HepG2 (cell line): ENCODE measurements at regions not wholly inside any gene's neighbourhood (a gene's known extent, or its start where the extent isn't known, plus 50 kb on each side); places are given as distances from the start of the nearest gene placed in this dataset.

Experiments
- ATAC-seq: fragments of 200-7000 bp; cut with Tn5 transposase; 3 replicates; pipeline ENCODE4 v1.9.1; 2020; ENCODE audit warnings: mild to moderate bottlenecking, moderate library complexity
- BruUV-seq: library from RNA; stranded (reverse); fragments of 400-500 nt; replicated peaks from 2 replicates; lab custom pipeline; 2021; lab: Mats Ljungman, UMichigan
- CTCF ChIA-PET: fragments of 300-600 bp; formaldehyde crosslinking; extraction: SDS; loops from one replicate; lab custom pipeline; 2021; ENCODE audit warnings: low total read pairs, inconsistent platforms, low intra/inter-chr PET ratio; lab: Yijun Ruan, JAX
- POLR2A ChIA-PET: fragments of 350-600 bp; sonication (Branson Sonifier 250); formaldehyde crosslinking; loops from one replicate; lab custom pipeline; 2020; ENCODE audit warnings: antibody characterized with exemption, inconsistent platforms; lab: Yijun Ruan, JAX
- DNase-seq: peaks from one replicate; pipeline ENCODE4 v3.0.0-alpha.2; 2015; ENCODE audit warnings: low spot score
- FAIRE-seq: peaks from 3 replicates; lab custom pipeline; 2011; peaks lifted over from hg19 to GRCh38; lab: Jason Lieb, UNC
- H2AFZ ChIP-seq: one replicate; pipeline ENCODE4 v1.6.1; 2011; ENCODE audit warnings: low read length, inconsistent platforms
- H3K27ac ChIP-seq: fragments of 300-600 bp; 3 replicates; pipeline ENCODE4 v1.8.0; 2011; ENCODE audit warnings: mixed run types, mild to moderate bottlenecking, mixed read lengths, low read length, inconsistent platforms; ENCODE audit not compliant: insufficient read depth; ENCODE audit errors: extremely low read length
- H3K27me3 ChIP-seq, 2 experiments: fragments of 200-600 bp in 1 of 2; 2 replicates in 1 of 2; 3 replicates in 1 of 2; pipeline versions ENCODE4 v1.6.0 to v1.8.0; 2011; ENCODE audit warnings: low read length in 2 of 2, mild to moderate bottlenecking in 2 of 2, moderate library complexity in 2 of 2, inconsistent platforms in 1 of 2; ENCODE audit not compliant: insufficient read depth in 2 of 2, control insufficient read depth in 1 of 2
- H3K36me3 ChIP-seq, 2 experiments: fragments of 200-600 bp in 1 of 2; replicated peaks in 1 of 2; 2 replicates in 1 of 2; 3 replicates in 1 of 2; pipeline versions ENCODE4 v1.5.1 to v1.8.0; 2011; ENCODE audit warnings: low read length in 2 of 2, inconsistent platforms in 1 of 2; ENCODE audit not compliant: insufficient read depth in 2 of 2, control insufficient read depth in 1 of 2
- H3K4me1 ChIP-seq: 2 replicates; pipeline ENCODE4 v1.5.1; 2012; ENCODE audit warnings: low read length, inconsistent platforms; ENCODE audit not compliant: insufficient read depth
- H3K4me2 ChIP-seq: 2 replicates; pipeline ENCODE4 v1.6.0; 2011; ENCODE audit warnings: low read depth, low read length, inconsistent platforms
- H3K4me3 ChIP-seq, 3 experiments: fragments of 200-600 bp in 1 of 3; sonication (generic), shearing (Covaris generic) in 1 of 3; replicated peaks in 1 of 3; 2 replicates each; pipeline ENCODE4 v1.5.1; 2011 to 2016; ENCODE audit warnings: low read length in 3 of 3, inconsistent platforms in 2 of 3, low read depth in 2 of 3, mild to moderate bottlenecking in 2 of 3, control low read depth in 1 of 3, mixed read lengths in 1 of 3; ENCODE audit not compliant: insufficient read depth in 1 of 3
- H3K79me2 ChIP-seq: one replicate; pipeline ENCODE4 v1.6.1; 2011; ENCODE audit warnings: low read length, inconsistent platforms; ENCODE audit not compliant: insufficient read depth
- H3K9ac ChIP-seq: 2 replicates; pipeline ENCODE4 v1.6.0; 2011; ENCODE audit warnings: mild to moderate bottlenecking, low read depth, low read length, inconsistent platforms; ENCODE audit not compliant: insufficient read depth
- H3K9me3 ChIP-seq: 2 replicates; pipeline ENCODE4 v1.5.1; 2012; ENCODE audit warnings: mild to moderate bottlenecking, low read length
- H4K20me1 ChIP-seq: 2 replicates; pipeline ENCODE4 v1.6.0; 2011; ENCODE audit warnings: inconsistent platforms, mild to moderate bottlenecking, low read length, moderate library complexity; ENCODE audit not compliant: insufficient read depth
- GFI1 ChIP-seq: sonication (generic); formaldehyde crosslinking; IDR thresholded peaks from 2 replicates; pipeline ENCODE4 v1.5.0; 2020; ENCODE audit warnings: missing genetic modification reagents, mild to moderate bottlenecking, borderline replicate concordance
- HNF1B ChIP-seq: sonication (generic); formaldehyde crosslinking; IDR thresholded peaks from 2 replicates; pipeline ENCODE4 v1.5.1; 2020; ENCODE audit warnings: mild to moderate bottlenecking, moderate library complexity, missing genetic modification reagents
- SRSF9 ChIP-seq: fragments of 200-400 bp; formaldehyde crosslinking; IDR thresholded peaks from 2 replicates; pipeline ENCODE4 v1.6.1; 2018; ENCODE audit warnings: borderline replicate concordance, mild to moderate bottlenecking, low read depth, low read length; ENCODE audit not compliant: insufficient read depth, poor library complexity, severe bottlenecking
- TGIF2 ChIP-seq: IDR thresholded peaks from 2 replicates; pipeline ENCODE4 v1.6.1; 2016; ENCODE audit warnings: control low read depth, missing compliant biosample characterization
- ZNF18 ChIP-seq: sonication (generic); formaldehyde crosslinking; IDR thresholded peaks from 2 replicates; pipeline ENCODE4 v1.8.0; 2022; ENCODE audit warnings: mild to moderate bottlenecking, missing genetic modification reagents; ENCODE audit not compliant: insufficient replicate concordance
- ZNF264 ChIP-seq: sonication (generic); formaldehyde crosslinking; IDR thresholded peaks from 2 replicates; pipeline ENCODE4 v1.4.0; 2020; ENCODE audit warnings: missing genetic modification reagents
- WGBS: methylation state at CpG from one replicate; pipeline ENCODE4 v1.1.6; 2017; ENCODE audit warnings: low lambda C conversion rate; 5-methylcytosine and 5-hydroxymethylcytosine counted together
- in situ Hi-C: cut with HindIII; loops from 2 replicates; pipeline ENCODE4 v1.10.0; 2017; ENCODE audit warnings: low pct_unique_long_range_greater_than_20kb; ENCODE audit not compliant: extremely low pct_ligation_motif_present
- intact Hi-C: fragments of 100-400 bp; cut with micrococcal nuclease; formaldehyde crosslinking; loops from one replicate; pipeline ENCODE4 v1.10.0; 2022; ENCODE audit not compliant: unreplicated experiment

- POLR2A ChIA-PET, result interaction anchor here (1.1 kb wide), 1 partner anchor 31 kb away, joined by 3 read pairs; no protein-coding TSS in a partner anchor
- in situ Hi-C loops (loop anchor here (25.0 kb wide), 1 partner anchor 549 kb away; no protein-coding TSS in a partner anchor), intact Hi-C loops (no loop called here)
- CTCF ChIA-PET, result no interaction called here
- H3K4me2 ChIP-seq, result no peak overlapping the region
- H3K36me3 ChIP-seq, result no peaks in the 10 kb centered on the region
- H4K20me1 ChIP-seq, result peaks cover 82% of the 10 kb centered on the region
- no peaks in the 10 kb centered on the region for H3K9me3 ChIP-seq
- ATAC-seq (no peak), DNase-seq (no peak), FAIRE-seq (no peak)
- WGBS, result 13% methylated on average over 4 of the region's 4 CpGs
- peaks cover 13% of the 10 kb centered on the region for H3K4me1 ChIP-seq
- peaks cover 15 to 81% of the 10 kb centered on the region in 2 experiments for H3K27me3 ChIP-seq
- no peak overlapping the region for H3K9ac ChIP-seq
- no peak overlapping the region for H2AFZ ChIP-seq
- no peak overlapping the region for H3K27ac ChIP-seq
- TF ChIP-seq GFI1 (CRISPR knock-in tag) (no peak), ZNF18 (CRISPR knock-in tag) (no peak), HNF1B (no peak), ZNF264 (CRISPR knock-in tag) (no peak), TGIF2 (no peak), SRSF9 (no peak)
- BruUV-seq, result no TSS peak
- H3K79me2 ChIP-seq, result no peaks in the 10 kb centered on the region
- H3K4me3 ChIP-seq, result no peak overlapping the region
These were observed 135.3 kb downstream of the RPLP1 start for GRCh38 chr15:69587723-69588426.
